GM21529 (cell line): ENCODE measurements at regions not wholly inside any gene's neighbourhood (a gene's known extent, or its start where the extent isn't known, plus 50 kb on each side); places are given as distances from the start of the nearest gene placed in this dataset.
"Not testable (repeated sequence)": the region's sequence is repeated elsewhere in the genome, so short reads cannot be mapped to it uniquely, and the experiment has no call there.

ENCODE experiments used
- ATAC-seq: cut with Tn5 transposase; IDR thresholded peaks from one replicate; pipeline ENCODE4 v1.9.1; 2021; ENCODE audit not compliant: unreplicated experiment

DNA sequence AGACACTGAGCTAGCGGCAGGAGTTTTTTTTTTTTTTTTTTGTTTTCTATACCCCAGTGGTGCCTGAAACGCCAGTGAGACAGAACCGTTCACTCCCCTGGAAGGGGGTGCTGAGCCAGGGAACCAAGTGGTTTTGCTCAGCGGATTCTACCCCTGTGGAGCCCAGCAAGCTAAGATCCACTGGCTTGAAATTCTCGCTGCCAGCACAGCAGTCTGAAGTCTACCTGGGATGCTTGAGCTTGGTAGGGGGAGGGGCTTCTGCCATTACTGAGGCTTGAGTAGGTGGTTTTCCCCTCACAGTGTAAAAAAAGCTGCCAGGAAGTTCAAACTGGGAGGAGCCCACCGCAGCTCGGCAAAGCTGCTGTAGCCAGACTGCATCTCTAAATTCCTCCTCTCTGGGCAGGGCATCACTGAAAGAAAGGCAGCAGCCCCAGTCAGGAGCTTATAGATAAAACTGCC, 173.0 kb downstream of the DMAC1 start:
- ATAC-seq, result not testable (repeated sequence)

DNA sequence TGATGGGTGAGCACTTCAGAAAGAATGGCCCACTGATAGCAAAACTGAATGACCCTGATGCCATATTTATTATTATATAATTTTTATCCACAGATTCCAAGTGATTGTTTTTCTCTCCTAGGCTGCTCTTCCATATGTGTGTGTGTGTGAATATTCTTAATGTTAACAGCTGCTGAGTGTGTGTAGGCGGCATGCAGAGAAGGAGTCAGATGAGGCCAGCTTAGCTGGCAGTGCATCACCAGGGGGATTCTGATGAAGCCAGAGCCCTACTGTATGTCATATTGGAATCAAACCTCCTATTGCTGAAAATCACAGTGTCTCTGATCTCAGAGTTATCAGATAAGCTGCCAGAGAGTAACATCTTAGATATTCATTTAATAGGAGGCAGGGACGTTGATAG, 177.1 kb downstream of the DMAC1 start:
- no peak for ATAC-seq

DNA sequence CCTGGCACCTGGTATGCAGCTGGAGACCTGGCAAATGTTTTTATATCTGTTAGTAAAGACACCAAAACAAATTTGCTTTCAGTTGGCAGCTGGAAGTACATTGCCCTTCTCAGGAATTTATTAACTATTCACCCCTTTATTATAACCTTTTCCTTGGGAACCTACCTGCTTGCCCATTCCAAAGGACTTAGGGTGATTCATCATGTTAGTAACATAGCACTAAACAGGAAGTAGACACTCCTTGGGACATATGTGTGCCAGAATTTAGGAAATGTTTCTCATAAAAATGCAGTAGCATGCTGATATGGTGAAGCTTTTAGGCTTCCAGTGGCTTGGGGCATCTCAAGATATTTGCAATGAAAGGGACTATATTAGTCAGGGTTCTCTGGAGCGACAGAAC, 184.2 kb downstream of the DMAC1 start:
- no peak for ATAC-seq

DNA sequence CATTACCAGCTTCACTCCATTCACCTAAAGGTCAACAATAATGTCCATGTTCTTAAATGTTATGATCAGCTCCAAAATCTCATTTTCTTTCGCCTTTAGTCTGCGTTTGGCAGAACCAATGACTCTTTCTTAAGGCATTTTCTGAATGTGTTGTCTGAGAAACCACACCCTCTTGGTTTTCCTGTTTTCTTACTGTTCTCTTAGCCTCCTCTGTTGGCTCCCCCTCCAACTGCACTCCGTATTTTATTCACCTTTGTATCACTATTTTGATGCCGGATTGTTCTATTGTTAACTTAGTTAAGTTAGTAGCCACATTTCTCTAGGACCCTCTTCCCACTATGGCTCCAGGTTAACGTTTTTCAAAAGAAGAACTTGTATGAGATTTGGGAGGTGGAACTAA, 185.6 kb downstream of the DMAC1 start:
- ATAC-seq, result no peak

DNA sequence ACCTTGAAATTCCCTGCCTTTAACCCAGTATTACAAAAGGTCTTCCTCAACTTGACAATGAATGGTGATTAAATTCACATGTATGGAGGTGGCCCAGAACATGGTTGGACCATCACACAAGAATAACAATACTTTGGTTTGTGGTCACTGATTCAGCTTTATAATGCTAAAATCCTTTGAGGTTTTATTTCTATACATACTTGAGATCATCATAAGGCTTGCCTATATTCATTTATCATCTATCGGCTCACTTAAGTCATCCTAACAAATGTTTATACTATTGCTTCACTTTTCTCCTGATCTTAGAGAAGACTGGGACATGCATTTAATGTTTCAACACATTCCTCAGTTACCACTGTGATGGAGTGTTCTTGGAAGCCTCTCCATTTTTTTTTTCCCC, 191.3 kb downstream of the DMAC1 start:
- ATAC-seq, result no peak

DNA sequence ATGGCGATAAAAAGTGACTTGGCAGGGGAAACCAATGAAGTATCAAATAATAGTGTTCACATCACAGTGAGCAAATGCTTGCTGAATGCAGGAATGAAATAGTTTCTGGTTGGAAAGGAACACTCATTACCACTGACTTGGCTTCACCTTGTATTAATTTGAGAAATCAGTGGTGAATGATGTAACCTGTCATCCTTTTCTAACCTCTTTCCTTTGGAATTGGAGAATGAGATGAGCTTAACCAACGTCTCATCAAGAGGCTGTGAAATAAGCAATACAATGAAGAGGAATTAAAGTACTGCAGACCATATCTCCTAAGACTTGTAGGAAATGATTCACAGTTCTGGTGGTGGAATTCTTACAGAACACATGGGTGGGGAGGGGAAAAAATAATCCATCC, 192.2 kb downstream of the DMAC1 start:
- ATAC-seq, result no peak

DNA sequence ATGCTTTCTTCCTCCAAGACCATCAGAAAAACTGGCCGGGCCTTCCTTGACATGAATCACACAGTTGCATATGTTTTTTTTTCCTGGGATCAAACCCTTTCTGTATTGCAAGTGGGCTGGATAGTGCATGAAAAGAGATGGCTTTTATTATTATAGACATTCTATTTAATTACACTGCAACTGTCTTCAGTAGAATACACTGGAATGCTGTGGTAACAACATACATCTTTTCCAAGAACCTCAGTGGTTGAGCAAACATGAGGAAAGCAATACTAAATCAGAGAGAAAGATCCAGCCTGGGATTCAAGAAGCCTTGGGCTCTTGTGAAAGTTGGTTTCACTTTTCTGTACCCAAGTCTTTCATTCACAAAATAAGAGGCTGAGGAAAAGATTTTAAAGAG, 193.0 kb downstream of the DMAC1 start:
- ATAC-seq, result no peak

DNA sequence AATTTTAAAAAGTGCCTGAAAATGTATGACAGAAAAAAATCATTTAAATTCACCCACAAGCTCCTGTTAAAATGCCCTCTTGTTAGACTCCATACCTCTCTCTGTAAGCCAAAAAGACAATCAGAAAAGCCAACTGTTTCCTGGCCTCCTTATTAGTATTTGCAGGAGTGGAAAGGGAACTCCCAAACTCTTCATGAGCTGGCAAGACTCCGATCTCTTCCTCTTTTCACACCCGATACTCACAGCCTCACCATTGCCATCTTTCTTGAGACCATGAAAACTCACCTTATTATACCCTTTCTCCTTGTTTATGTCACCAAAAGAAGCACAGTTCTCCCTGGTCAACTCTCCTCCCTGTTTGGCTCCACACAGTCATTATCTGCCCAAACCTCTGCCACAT, 197.8 kb downstream of the DMAC1 start:
- no peak for ATAC-seq

DNA sequence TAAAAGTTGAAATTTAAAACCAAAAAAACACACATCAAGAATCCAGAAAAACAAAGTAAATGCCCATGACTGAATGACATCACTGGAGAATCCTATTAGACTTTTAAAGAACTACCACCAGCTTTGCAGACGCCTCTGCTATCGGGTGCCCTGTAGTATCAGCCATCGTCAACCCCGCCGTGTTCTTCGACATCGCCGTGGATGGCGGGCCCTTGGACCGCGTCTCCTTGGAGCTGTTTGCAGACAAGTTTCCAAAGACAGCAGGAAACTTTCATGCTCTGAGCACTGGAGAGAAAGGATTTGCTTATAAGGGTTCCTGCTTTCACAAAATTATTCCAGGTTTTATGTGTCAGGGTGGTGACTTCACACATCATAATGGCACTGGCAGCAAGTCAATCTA, 201.9 kb downstream of the DMAC1 start:
- ATAC-seq, result no peak

DNA sequence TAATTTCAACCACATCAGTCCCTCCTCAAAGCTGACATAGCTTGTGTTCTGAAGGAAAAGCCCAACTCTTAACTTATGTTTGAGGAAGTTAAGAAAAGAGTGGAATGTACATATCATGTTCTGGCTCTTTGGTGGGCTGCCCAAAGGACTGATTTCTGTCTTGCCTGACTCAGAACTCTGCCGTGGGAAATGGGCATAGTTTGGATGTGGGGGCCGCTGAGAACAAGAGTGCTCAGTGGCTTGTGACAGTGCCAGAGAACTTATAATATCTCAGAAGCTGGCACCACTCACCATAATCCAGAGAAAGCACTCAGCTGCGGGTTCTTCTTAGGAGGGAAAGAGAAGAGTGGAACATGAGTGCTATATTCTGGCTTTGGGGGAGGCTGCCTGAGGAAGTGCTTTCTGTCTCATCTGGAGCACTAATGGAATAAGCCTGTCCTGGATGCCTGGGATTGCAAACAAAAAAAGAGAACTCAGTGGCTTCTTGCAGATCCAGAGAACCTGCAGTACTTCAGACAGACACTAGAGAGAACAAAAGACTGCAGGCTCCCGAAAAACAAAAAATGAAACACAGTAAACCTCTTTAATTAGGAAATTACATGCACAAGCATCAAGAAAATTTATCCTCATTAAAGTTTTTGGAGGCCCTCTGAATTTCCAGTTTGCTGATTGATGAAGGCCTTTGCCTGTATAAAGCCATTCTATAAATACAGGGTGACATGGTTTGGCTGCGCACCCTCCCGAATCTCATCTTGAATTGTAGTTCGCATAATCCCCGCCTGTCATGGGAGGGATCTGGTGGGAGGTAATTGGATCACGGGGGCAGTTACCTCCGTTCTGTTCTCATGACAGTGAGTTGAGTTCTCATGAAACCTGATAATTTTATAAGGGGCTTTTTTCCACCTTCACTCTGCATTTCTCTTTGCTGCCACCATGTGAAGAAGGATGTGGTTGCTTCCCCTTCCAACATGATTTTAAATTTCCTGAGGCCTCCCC, 207.0 kb downstream of the DMAC1 start:
- no peak for ATAC-seq

DNA sequence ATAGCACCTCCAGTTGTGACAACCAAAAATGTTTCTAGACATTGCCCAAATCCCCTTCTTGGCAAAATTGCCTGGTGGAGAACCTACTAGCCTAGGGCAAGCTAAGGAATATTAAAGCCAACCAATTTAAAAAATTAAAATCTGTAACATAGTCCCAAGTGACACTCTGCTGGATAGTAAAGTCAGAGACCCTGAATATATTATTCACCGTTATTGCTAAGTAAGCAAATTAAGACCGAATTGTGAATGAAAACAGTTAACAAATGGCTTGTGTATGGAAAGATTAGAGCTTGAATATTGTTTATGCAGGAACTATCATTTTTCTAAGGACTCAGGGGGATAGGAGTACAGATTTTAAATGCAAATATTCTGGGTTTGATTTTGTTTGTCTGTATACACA, 208.1 kb downstream of the DMAC1 start:
- ATAC-seq, result no peak

DNA sequence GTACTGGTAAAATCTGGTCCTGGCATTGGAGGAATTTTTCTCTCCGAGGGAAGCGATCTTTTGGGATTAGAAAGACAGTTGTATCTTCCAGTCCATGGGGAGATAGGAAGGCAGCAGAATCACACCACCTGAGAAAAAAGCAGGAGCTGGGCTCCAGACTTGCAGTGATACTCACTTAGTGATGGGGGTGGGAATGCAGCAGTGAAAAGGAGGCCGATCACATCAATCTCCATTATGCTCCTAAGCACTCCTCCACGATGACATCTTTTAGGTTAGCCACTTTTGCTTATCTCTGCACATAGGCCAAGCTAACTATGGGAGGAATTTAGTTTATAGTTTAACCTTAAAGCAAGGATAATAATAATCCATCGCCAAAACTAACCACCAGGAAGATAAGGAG, 219.0 kb downstream of the DMAC1 start:
- ATAC-seq, result no peak

DNA sequence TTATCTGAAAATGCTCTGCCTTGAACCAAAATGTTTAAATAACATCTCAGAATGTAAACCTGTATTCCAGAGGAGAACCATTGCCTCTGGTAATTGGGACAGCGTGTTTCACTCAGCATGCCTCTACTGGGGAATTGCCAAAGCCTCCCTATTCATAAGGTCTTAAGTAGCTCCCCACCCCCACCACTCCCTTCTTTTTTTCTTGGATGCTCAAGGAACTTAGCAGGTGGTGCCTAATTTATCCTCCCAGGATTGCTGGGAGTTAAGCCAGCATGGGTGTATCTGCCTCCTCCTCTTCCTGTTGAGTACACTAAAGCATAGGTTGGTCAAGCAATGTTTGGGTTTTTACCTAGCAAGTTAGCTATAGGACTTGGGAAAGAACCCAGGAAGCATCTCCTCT, 220.2 kb downstream of the DMAC1 start:
- ATAC-seq, result no peak

DNA sequence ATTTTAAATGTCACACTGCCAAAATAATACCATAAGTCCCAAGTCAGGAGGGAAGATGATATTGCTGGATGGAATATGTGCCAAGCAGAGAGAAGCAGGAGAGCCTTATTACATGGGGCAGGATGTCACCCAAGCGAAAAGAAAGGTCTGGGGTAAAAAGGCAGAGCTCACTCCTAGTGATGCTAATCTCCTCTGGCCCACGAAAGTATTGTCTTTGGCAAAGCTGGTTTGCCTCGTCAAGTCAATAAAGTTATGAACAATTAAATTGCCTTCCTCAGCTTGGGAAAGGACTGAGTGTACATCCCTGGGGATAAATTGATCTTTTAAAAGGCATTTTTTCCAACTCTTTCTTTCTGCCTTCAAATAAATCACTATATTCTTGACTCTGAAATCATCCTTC, 220.6 kb downstream of the DMAC1 start:
- no peak for ATAC-seq

DNA sequence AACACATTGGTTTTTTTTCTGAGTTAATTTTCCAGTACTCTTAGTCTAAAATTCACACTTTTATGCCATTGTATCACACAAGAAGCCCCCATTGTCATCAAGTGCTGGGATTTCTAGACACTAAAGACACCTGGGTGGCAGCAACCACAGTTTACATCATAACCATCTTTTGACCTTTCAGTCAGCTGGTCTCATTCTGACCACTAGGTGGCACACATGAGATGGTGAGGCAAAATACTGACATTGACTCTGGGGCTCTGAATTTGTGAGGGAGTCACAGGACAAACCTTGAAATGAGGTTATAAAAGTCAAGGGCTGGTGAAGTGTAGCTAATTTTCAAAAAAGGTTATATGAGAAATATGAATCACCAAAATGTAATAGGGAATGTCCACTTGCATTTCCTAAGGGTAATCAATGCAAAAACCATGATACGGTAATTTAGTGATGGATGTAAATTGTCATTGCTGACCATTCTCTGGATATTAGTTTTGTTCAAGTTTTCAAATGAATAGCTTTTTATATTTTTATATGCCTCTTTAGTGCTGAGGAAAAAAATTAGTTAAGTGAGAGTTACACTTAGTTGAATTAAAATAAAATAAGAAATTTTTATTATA, 229.4 kb downstream of the DMAC1 start:
- ATAC-seq, result peak; percentile 89

DNA sequence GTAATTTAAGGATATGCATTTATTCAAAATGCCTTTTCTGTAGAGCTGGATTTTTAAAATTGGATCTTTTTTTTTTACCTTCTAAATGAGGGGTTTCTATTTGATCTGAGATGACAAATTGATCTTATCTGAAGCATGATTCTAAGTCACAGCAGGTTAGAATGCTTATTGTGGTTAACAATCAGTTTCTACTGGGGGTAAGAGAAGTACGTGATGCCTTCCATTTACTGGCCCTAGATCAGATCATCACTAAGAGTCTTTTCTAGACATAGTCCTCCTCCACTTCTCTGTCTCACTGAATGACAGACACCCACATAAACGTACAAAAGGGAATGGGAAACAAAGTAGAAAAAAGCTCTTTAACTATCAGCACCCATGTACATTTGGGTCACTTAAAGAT, 231.9 kb downstream of the DMAC1 start:
- no peak for ATAC-seq

DNA sequence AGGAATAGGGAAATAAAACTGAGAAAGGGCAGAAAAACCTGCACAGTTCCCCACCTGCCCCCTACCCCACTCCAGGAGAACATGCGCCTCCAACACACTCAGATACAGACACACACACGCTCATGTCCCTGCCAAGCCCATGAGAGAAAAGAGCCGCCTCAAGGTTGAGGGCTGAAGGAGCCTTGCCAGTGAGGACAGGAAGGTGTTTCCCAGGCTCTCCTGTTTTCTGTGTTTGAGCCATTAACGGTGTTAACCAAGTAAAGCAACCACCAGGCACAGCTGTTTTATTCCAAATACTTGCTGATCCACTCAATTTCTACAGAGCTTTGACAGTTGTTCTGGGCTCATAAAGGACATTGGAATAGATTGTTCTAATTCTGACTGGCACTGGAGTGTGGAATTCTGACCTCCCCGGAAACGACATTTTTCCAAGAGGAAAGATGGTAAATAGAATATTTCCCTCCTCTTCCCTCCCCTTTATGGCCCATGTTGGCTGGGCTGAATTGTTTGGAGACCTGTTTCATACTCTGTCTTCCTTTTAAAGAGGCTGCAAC, 238.0 kb downstream of the DMAC1 start:
- no peak for ATAC-seq

DNA sequence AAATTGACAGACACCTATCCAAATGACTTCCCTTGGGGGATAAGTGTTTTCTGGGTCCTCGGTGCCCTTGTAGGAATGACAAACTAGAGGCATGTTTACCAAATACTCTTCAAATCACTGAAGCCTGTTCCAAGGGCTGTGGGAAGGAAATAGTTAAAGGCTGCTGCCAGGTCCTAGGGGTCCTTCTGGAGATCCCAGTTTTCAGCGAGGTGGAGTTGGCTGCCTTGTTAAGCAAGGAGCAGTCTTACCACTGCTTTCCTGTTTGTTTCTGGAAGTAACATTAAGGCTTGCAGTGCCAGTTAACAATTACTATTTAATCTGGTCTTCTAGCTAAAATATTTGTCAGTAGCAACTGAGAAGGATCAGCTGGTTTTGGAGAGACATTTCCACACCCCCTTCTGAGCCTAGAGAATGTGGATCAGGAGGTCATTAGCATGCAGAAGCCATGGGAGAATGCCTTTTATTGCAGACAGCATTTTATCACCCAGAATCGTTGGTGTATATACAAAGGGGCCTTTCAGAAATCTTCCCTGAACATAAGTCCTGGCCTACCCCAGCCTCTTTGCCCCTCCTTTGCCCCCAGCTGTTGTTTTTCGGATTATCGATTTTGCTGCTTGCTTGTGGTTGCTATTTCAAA, 238.8 kb downstream of the DMAC1 start:
- no peak for ATAC-seq

DNA sequence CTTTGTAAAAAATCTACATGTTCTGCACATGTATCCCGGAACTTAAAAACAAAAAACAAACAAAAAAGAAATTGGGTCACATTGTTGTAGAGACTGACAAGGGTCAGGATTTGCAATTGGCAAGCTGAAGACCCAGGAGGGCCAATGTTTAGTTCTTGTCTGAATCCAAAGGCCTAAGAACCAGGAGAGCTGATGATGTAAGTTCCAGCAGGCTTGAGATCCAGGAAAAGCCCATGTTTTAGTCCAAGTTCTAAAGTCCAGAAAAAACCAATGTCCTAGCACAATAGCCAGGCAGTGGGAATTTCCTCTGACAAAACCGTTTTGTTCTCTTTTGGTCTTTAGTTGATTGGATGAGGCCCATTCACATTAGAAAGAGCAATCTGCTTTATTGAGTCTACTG, 244.9 kb downstream of the DMAC1 start:
- no peak for ATAC-seq

DNA sequence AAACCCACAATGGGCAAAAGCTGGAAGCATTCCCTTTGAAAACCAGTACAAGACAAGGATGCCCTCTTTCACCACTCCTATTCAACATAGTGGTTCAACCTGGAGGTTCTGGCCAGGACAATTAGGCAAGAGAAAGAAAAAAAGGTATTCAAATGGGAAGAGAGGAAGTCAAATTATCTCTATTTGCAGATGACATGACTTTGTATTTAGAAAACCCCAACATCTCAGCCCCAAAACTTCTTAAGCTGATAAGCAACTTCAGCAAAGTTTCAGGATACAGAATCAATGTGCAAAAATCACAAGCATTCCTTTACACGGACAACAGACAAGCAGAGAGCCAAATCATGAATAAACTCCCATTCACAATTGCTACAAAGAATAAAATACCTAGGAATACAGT, 246.9 kb downstream of the DMAC1 start:
- ATAC-seq, result not testable (repeated sequence)

DNA sequence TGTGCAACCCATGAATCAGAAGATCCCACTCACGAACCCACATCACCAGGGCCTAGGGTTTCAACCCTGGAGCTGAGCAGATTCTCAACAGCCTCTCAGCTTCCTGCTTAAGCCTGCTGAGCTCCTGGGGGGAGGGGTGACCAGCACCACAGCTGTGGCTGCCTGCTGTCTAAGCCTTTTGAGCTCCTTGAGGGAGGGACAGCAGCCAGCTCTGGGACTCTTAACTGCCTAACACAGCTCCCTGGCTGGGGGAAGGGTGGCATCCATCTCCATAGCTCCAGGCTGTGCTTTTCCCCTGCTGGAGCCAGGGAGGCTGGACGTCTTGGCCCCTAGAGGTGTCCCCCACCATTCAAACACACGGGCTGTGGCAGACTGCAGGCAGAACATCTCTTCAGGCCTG, 250.3 kb downstream of the DMAC1 start:
- no peak for ATAC-seq

DNA sequence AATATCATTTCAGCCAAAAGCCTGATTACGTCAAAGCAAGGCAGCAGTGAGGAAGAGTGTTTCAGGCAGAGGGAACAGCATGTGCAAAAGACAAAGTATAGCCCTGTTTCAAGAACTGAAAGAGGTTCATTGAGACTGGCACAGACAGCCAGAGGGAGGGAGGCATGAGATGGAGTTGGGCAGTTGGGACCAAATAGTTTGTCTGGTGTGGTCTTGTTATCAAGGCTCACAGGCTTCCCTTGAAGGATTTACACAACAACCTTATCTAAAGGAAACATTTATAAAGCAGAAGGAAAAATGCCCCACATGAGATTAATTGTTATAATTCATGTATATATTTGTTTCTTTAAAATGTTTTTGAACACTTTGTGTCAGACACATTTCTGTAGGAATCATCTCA, 253.3 kb downstream of the DMAC1 start:
- no peak for ATAC-seq
